ENCODE measurements at regions not wholly inside any gene's neighbourhood (a gene's known extent, or its start where the extent isn't known, plus 50 kb on each side); places are given as distances from the start of the nearest gene placed in this dataset.

DNA sequence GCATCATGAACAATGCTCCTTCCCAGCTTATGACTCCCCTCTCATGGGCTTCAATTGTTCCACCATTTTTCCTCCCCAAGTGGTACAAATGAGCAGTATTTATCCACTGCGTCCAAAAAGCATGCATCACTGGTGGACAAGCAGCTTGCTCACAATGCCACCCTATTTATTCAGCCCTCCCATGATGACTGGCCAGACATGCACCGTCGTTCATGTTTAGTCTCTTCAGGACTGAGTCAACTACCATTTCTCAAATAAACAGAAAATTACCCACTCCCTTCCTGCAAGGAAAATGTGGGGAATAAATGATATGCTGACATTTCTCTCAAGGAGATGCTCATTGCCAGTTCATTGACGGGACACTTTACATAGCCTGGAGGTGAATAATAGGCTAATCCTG lies 300.4 kb downstream of the C6orf118 start:
- no peaks in the 10 kb centered on the region for H3K27me3 ChIP-seq
- DNase-seq, result no peak

DNA sequence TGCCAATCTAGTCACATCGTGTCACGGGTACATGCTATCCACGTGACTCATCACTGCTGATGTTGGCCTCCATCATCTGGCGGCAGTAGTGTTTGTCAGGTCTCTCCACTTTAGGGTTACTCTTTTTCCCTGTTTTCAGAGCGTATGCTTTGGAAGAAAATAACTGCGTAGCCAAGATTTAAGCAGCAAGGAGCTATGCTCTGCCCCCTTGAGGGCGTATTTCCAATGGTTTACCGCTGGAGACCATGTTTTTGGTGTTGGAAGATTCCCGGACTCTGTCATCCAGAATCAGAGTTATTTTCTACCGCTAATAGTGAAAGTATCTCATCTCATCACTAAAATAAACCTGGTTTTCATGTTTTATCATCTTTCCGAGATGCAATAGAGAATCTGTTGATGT lies 306.5 kb downstream of the C6orf118 start:
- peaks cover 0 to 39% of the 10 kb centered on the region in 2 donors for H3K9me3 ChIP-seq
- no peak overlapping the region for H3K4me3 ChIP-seq
- no peaks in the 10 kb centered on the region for H3K27me3 ChIP-seq
- ATAC-seq (no peak), DNase-seq (no peak)
- intact Hi-C loops (cut with DNase I), result no loop called here
- no peaks in the 10 kb centered on the region for H3K36me3 ChIP-seq
- TF ChIP-seq, protein P1, sequence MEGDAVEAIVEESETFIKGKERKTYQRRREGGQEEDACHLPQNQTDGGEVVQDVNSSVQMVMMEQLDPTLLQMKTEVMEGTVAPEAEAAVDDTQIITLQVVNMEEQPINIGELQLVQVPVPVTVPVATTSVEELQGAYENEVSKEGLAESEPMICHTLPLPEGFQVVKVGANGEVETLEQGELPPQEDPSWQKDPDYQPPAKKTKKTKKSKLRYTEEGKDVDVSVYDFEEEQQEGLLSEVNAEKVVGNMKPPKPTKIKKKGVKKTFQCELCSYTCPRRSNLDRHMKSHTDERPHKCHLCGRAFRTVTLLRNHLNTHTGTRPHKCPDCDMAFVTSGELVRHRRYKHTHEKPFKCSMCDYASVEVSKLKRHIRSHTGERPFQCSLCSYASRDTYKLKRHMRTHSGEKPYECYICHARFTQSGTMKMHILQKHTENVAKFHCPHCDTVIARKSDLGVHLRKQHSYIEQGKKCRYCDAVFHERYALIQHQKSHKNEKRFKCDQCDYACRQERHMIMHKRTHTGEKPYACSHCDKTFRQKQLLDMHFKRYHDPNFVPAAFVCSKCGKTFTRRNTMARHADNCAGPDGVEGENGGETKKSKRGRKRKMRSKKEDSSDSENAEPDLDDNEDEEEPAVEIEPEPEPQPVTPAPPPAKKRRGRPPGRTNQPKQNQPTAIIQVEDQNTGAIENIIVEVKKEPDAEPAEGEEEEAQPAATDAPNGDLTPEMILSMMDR (IDR thresholded peaks at IDR 0.05), result no peak
- no peaks in the 10 kb centered on the region for H3K4me1 ChIP-seq
- H3K27ac ChIP-seq, result no peak overlapping the region

More for the DNA sequence above, 300.4 kb downstream of the C6orf118 start:
- no peak overlapping the region for H3K4me3 ChIP-seq
- H3K9me3 ChIP-seq, result peaks cover 0 to 17% of the 10 kb centered on the region in 2 donors
- TF ChIP-seq, protein P1 (IDR thresholded peaks at IDR 0.05), result no peak
- H3K4me1 ChIP-seq, result no peaks in the 10 kb centered on the region
- ATAC-seq, result no peak
- no peak overlapping the region for H3K27ac ChIP-seq
- H3K36me3 ChIP-seq, result no peaks in the 10 kb centered on the region
- intact Hi-C loops (cut with DNase I), result no loop called here

DNA sequence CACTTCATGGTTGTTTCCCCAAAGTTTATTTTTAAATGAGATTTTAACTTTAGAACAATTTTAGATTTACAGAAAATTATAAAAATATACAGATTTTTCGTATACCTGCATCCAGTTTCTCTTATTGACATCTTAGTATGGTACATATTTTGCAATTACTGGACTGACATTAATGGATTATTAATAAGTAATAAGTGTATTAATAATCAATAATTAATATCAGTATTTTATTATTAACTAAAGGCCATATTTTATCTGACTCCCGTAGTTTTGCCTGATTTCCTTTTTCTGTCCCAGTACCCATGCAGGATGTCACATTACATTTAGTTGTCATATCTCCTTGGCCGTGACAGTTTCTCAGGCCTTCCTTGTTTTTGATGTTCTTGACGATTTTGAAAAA lies 307.0 kb downstream of the C6orf118 start:
- TF ChIP-seq, protein P1 (IDR thresholded peaks at IDR 0.05), result no peak
- Histone ChIP-seq H3K4me3 (no peak overlapping the region), H3K9me3 (peaks cover 0 to 39% of the 10 kb centered on the region in 2 donors), H3K36me3 (no peaks in the 10 kb centered on the region), H3K27me3 (no peaks in the 10 kb centered on the region), H3K27ac (no peak overlapping the region), H3K4me1 (no peaks in the 10 kb centered on the region)
- no peak for ATAC-seq
- no peak for DNase-seq
- intact Hi-C loops (cut with DNase I), result no loop called here

DNA sequence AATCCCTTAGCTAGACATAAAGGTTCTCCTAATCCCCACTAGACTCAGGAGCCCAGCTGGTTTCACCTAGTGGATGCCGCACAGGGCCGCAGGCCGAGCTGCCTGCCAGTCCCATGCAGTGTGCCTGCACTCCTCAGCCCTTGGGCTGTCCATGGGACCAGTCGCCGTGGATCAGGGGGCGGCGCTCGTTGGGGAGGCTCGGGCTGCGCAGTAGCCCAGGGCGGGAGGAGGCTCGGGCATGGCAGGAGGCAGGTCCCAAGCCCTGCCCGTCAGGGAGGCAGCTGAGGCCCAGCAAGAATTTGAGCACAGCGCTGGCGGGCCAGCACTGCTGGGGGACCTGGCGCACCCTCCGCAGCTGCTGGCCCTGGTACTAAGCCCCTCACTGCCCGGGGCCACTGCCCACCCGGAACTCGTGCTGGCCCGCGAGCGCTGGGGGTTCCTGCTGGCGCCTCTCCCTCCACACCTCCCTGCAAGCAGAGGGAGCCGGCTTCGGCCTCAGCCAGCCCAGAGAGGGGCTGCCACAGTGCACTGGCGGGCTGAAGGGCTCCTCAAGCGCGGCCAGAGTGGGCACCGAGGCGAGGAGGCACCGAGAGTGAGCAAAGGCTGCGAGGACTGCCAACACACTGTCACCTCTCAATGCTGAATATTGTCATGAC lies 307.8 kb downstream of the C6orf118 start:
- Histone ChIP-seq H3K4me3 (no peak overlapping the region), H3K4me1 (no peaks in the 10 kb centered on the region), H3K27ac (no peak overlapping the region), H3K27me3 (no peaks in the 10 kb centered on the region), H3K36me3 (no peaks in the 10 kb centered on the region), H3K9me3 (peaks cover 0 to 39% of the 10 kb centered on the region in 2 donors)
- TF ChIP-seq, protein P1 (IDR thresholded peaks at IDR 0.05), result no peak
- intact Hi-C loops (cut with DNase I), result no loop called here
- no peak for ATAC-seq
- DNase-seq, result peak in 1 of 4 donors; percentile 66

DNA sequence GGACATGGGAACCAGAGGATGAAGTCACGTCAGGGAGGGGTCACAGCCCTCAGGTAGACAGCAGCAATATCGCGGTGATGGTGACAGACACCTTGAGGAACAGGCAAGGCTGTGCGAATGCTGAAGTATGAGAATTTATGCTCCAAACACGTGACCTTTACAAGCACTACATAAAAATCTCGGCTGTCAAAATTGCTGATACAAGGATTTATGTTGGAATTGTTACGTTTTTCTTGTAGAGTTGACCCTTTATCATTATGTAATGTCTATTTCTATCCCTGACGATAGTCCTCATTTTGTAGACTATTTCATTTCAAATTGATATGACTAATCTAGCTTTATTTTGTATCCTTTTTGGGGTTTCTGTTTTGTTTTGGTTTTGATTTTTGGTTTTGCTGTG lies 311.1 kb downstream of the C6orf118 start:
- no peak for ATAC-seq
- no peak overlapping the region for H3K27ac ChIP-seq
- no peak for DNase-seq
- intact Hi-C loops (cut with DNase I), result no loop called here
- no peaks in the 10 kb centered on the region for H3K27me3 ChIP-seq
- TF ChIP-seq, protein P1 (IDR thresholded peaks at IDR 0.05), result no peak
- no peak overlapping the region for H3K4me3 ChIP-seq
- H3K4me1 ChIP-seq, result no peaks in the 10 kb centered on the region
- no peaks in the 10 kb centered on the region for H3K36me3 ChIP-seq
- H3K9me3 ChIP-seq, result peaks cover 0 to 18% of the 10 kb centered on the region in 2 donors
